Loucy (cell line): ENCODE measurements at regions not wholly inside any gene's neighbourhood (a gene's known extent, or its start where the extent isn't known, plus 50 kb on each side); places are given as distances from the start of the nearest gene placed in this dataset.

Experiments
- H2AFZ ChIP-seq: fragments of 200-600 bp; sonication (generic); 2 replicates; pipeline ENCODE4 v1.6.0; 2016; ENCODE audit warnings: antibody characterized with exemption, mild to moderate bottlenecking, low read length, moderate library complexity
- H3F3A ChIP-seq: fragments of 200-600 bp; 2 replicates; pipeline ENCODE4 v1.6.0; 2016; ENCODE audit warnings: antibody characterized with exemption, low read depth, mild to moderate bottlenecking
- H3K27me3 ChIP-seq: fragments of 200-600 bp; sonication (generic); 2 replicates; pipeline ENCODE4 v1.6.1; 2014; ENCODE audit warnings: low read length, mild to moderate bottlenecking; ENCODE audit not compliant: insufficient read depth, poor library complexity, severe bottlenecking
- H3K36me3 ChIP-seq: fragments of 200-600 bp; sonication (generic); 2 replicates; pipeline ENCODE4 v1.6.1; 2016; ENCODE audit warnings: low read length; ENCODE audit not compliant: insufficient read depth
- H3K4me1 ChIP-seq: fragments of 200-600 bp; sonication (generic); 2 replicates; pipeline ENCODE4 v1.5.1; 2014; ENCODE audit warnings: low read length, mild to moderate bottlenecking; ENCODE audit not compliant: insufficient read depth, poor library complexity, severe bottlenecking
- H3K4me2 ChIP-seq: fragments of 200-600 bp; sonication (generic); 2 replicates; pipeline ENCODE4 v1.6.0; 2014; ENCODE audit warnings: antibody characterized with exemption, low read length, low read depth, mild to moderate bottlenecking; ENCODE audit not compliant: poor library complexity, severe bottlenecking
- H3K4me3 ChIP-seq: fragments of 200-600 bp; sonication (generic); 2 replicates; pipeline ENCODE4 v1.5.1; 2014; ENCODE audit warnings: low read length, mild to moderate bottlenecking, mixed read lengths; ENCODE audit not compliant: poor library complexity, severe bottlenecking
- H3K79me2 ChIP-seq: fragments of 200-600 bp; sonication (generic); 2 replicates; pipeline ENCODE4 v1.6.1; 2014; ENCODE audit warnings: low read length; ENCODE audit not compliant: insufficient read depth
- H3K9ac ChIP-seq: fragments of 200-600 bp; sonication (generic); 2 replicates; pipeline ENCODE4 v1.6.0; 2014; ENCODE audit warnings: mild to moderate bottlenecking, low read depth, low read length, moderate library complexity; ENCODE audit not compliant: poor library complexity, severe bottlenecking
- H3K9me2 ChIP-seq: fragments of 200-600 bp; sonication (generic); replicated peaks from 2 replicates; pipeline ENCODE4 v1.6.1; 2016; ENCODE audit warnings: low read depth, low read length, mixed read lengths
- H3K9me3 ChIP-seq: fragments of 200-600 bp; sonication (generic); 2 replicates; pipeline ENCODE4 v1.6.1; 2014; ENCODE audit warnings: mild to moderate bottlenecking, antibody characterized with exemption, low read length, low read depth; ENCODE audit not compliant: insufficient read depth
- H4K20me1 ChIP-seq: fragments of 200-600 bp; sonication (generic); 2 replicates; pipeline ENCODE4 v1.6.0; 2014; ENCODE audit warnings: antibody characterized with exemption, low read length, mild to moderate bottlenecking; ENCODE audit not compliant: insufficient read depth, poor library complexity, severe bottlenecking
- CTCF ChIP-seq: fragments of 200-600 bp; sonication (generic); conservative IDR thresholded peaks from 2 replicates; pipeline ENCODE4 v1.5.1; 2014; ENCODE audit warnings: mild to moderate bottlenecking, antibody characterized with exemption, low read length
- EZH2phosphoT487 ChIP-seq: fragments of 200-600 bp; IDR thresholded peaks from 2 replicates; pipeline ENCODE4 v1.6.1; 2018; ENCODE audit warnings: antibody characterized with exemption, mild to moderate bottlenecking, moderate library complexity, borderline replicate concordance

- Histone ChIP-seq H2AFZ (no peak overlapping the region), H3K9me2 (no peaks in the 10 kb centered on the region), H3K4me1 (no peaks in the 10 kb centered on the region), H3K36me3 (no peaks in the 10 kb centered on the region), H4K20me1 (no peaks in the 10 kb centered on the region), H3K9ac (no peak overlapping the region), H3K4me2 (no peak overlapping the region), H3K9me3 (no peaks in the 10 kb centered on the region), H3F3A (no peaks in the 10 kb centered on the region), H3K4me3 (no peak overlapping the region), H3K79me2 (no peaks in the 10 kb centered on the region), H3K27me3 (no peaks in the 10 kb centered on the region)
- TF ChIP-seq EZH2phosphoT487 = no peak
- TF ChIP-seq CTCF = no peak
Observed at GRCh38 chr1:185448591-185449186, 131.6 kb upstream of the IVNS1ABP start.

GRCh38 chr1:185446131-185446530 lies 129.1 kb upstream of the IVNS1ABP start:
- Histone ChIP-seq H3K79me2 (no peaks in the 10 kb centered on the region), H2AFZ (no peak overlapping the region), H3F3A (no peaks in the 10 kb centered on the region), H3K4me2 (no peak overlapping the region), H3K4me1 (no peaks in the 10 kb centered on the region), H3K9ac (no peak overlapping the region), H3K4me3 (no peak overlapping the region), H3K36me3 (no peaks in the 10 kb centered on the region), H3K27me3 (no peaks in the 10 kb centered on the region), H3K9me3 (no peaks in the 10 kb centered on the region), H4K20me1 (no peaks in the 10 kb centered on the region), H3K9me2 (no peaks in the 10 kb centered on the region)
- no peak for TF ChIP-seq CTCF
- TF ChIP-seq EZH2phosphoT487 = no peak

- H3K9ac ChIP-seq = no peak overlapping the region
- TF ChIP-seq EZH2phosphoT487 (no peak), CTCF (no peak)
- H3K36me3 ChIP-seq = no peaks in the 10 kb centered on the region
- H3K27me3 ChIP-seq = no peaks in the 10 kb centered on the region
- no peaks in the 10 kb centered on the region for H3K79me2 ChIP-seq
- no peak overlapping the region for H2AFZ ChIP-seq
- H3K4me2 ChIP-seq = no peak overlapping the region
- H4K20me1 ChIP-seq = no peaks in the 10 kb centered on the region
- no peaks in the 10 kb centered on the region for H3K9me3 ChIP-seq
- no peaks in the 10 kb centered on the region for H3K9me2 ChIP-seq
- H3K4me3 ChIP-seq = no peak overlapping the region
- H3F3A ChIP-seq = no peaks in the 10 kb centered on the region
- H3K4me1 ChIP-seq = no peaks in the 10 kb centered on the region
Observed at GRCh38 chr1:185445594-185445993, 128.6 kb upstream of the IVNS1ABP start.
